ENCODE measurements at regions not wholly inside any gene's neighbourhood (a gene's known extent, or its start where the extent isn't known, plus 50 kb on each side); places are given as distances from the start of the nearest gene placed in this dataset.

- TF ChIP-seq CTCF (IDR thresholded peaks at IDR 0.05; ENCODE audit: poor library complexity, severe bottlenecking), result no peak
- no peak for TF ChIP-seq MXI1 (conservative IDR thresholded peaks at IDR 0.05; ENCODE audit: poor library complexity, severe bottlenecking)
These were observed 61.1 kb upstream of the DAAM1 start for GRCh38 chr14:59127437-59127732.
